ENCODE measurements at regions not wholly inside any gene's neighbourhood (a gene's known extent, or its start where the extent isn't known, plus 50 kb on each side); places are given as distances from the start of the nearest gene placed in this dataset.

GRCh38 chr9:97752274-97752673 is 55.1 kb upstream of the XPA start:
- ATAC-seq = no peak
- H3K4me2 ChIP-seq (ENCODE audit: insufficient read depth, low read length) = no peak overlapping the region
- H3K9me1 ChIP-seq (ENCODE audit: control insufficient read depth, insufficient read depth, low read length) = no peaks in the 10 kb centered on the region
- H2AFZ ChIP-seq (ENCODE audit: low read depth, low read length) = no peak overlapping the region
- in situ Hi-C loops (cut with MboI) (no loop called here), intact Hi-C loops (cut with micrococcal nuclease) (no loop called here)
- CTCF ChIA-PET (ENCODE audit: low intra/inter-chr PET ratio) = no interaction called here
- H3K79me2 ChIP-seq (ENCODE audit: control insufficient read depth, insufficient read depth, low read length) = no peaks in the 10 kb centered on the region
- 0% methylated on average over 2 of the region's 2 CpGs for WGBS (ENCODE audit: insufficient coverage, low coverage, missing lambda C conversion rate)
- H3K9me3 ChIP-seq (replicated peaks; ENCODE audit: control insufficient read depth, insufficient read depth, low read depth, low read length) = no peaks in the 10 kb centered on the region
- no peak overlapping the region for H3K9ac ChIP-seq (ENCODE audit: insufficient read depth in 1 of 2, low read depth in 2 of 2, low read length in 2 of 2)
- DNase-seq (ENCODE audit: extremely low read depth in 1 of 4, low spot score in 3 of 4) = no peak
- H4K20me1 ChIP-seq (replicated peaks; ENCODE audit: control insufficient read depth, insufficient read depth, low read length) = no peaks in the 10 kb centered on the region
- H3K4me1 ChIP-seq (replicated peaks in 1 of 2; ENCODE audit: control insufficient read depth in 2 of 2, insufficient read depth in 2 of 2, low read length in 2 of 2) = no peaks in the 10 kb centered on the region
- POLR2A ChIA-PET = interaction anchor here (0.8 to 1.5 kb wide), 2 partner anchors 9 to 14 kb away, joined by 4 to 5 read pairs; no protein-coding TSS in a partner anchor
- H3K4me3 ChIP-seq = no peak overlapping the region
- H3K36me3 ChIP-seq (ENCODE audit: control insufficient read depth, insufficient read depth, low read length) = no peaks in the 10 kb centered on the region
- peaks cover 0 to 22% of the 10 kb centered on the region in 2 experiments; a peak in 4 of 5 replicates for H3K27me3 ChIP-seq (ENCODE audit: control insufficient read depth in 2 of 2, insufficient read depth in 2 of 2, low read length in 2 of 2)
- BruUV-seq (replicated peaks) = no TSS peak
- no peak for FAIRE-seq
- H3K27ac ChIP-seq (ENCODE audit: extremely low read depth, low read depth, low read length) = no peak overlapping the region
- no peak for TF ChIP-seq RBM39 (optimal IDR thresholded peaks at IDR 0.05; ENCODE audit: low read depth, low read length)
- no peak for TF ChIP-seq KDM2B (CRISPR knock-in tag; IDR thresholded peaks at IDR 0.05)
- TF ChIP-seq E2F3 (CRISPR knock-in tag; IDR thresholded peaks at IDR 0.05) = no peak
- TF ChIP-seq TARDBP (IDR thresholded peaks at IDR 0.05) = no peak
- TF ChIP-seq SMAD2 (IDR thresholded peaks at IDR 0.05; ENCODE audit: low read depth, low read length) = no peak
- TF ChIP-seq NCOR1 (IDR thresholded peaks at IDR 0.05) = no peak
- no peak for TF ChIP-seq MLX (CRISPR knock-in tag; conservative IDR thresholded peaks at IDR 0.05)
- TF ChIP-seq SFPQ (IDR thresholded peaks at IDR 0.05; ENCODE audit: low read depth, low read length) = no peak
- no peak for TF ChIP-seq POLR2A (conservative IDR thresholded peaks at IDR 0.05)
- TF ChIP-seq, protein P1, sequence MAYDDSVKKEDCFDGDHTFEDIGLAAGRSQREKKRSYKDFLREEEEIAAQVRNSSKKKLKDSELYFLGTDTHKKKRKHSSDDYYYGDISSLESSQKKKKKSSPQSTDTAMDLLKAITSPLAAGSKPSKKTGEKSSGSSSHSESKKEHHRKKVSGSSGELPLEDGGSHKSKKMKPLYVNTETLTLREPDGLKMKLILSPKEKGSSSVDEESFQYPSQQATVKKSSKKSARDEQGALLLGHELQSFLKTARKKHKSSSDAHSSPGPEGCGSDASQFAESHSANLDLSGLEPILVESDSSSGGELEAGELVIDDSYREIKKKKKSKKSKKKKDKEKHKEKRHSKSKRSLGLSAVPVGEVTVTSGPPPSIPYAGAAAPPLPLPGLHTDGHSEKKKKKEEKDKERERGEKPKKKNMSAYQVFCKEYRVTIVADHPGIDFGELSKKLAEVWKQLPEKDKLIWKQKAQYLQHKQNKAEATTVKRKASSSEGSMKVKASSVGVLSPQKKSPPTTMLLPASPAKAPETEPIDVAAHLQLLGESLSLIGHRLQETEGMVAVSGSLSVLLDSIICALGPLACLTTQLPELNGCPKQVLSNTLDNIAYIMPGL (CRISPR knock-in tag; IDR thresholded peaks at IDR 0.05) = no peak
- no peak for TF ChIP-seq ARID3B (CRISPR knock-in tag; IDR thresholded peaks at IDR 0.05; ENCODE audit: borderline replicate concordance)
- no peak for TF ChIP-seq MXI1 (IDR thresholded peaks at IDR 0.05; ENCODE audit: low read depth, low read length)
- TF ChIP-seq TCF3 (CRISPR knock-in tag; IDR thresholded peaks at IDR 0.05) = no peak
